Putamen (tissue), 1 donor: ENCODE measurements at regions not wholly inside any gene's neighbourhood (a gene's known extent, or its start where the extent isn't known, plus 50 kb on each side); places are given as distances from the start of the nearest gene placed in this dataset.

Experiments
- DNase-seq: peaks from one replicate; pipeline ENCODE4 v3.0.0-alpha.2; 2016; ENCODE audit warnings: low spot score

GRCh38 chr13:107331359-107331758, 763.4 kb upstream of the ARGLU1 start:
- no peak for DNase-seq

- no peak for DNase-seq
Measured at GRCh38 chr13:107330484-107330883, 762.5 kb upstream of the ARGLU1 start.

- no peak for DNase-seq
Measured at GRCh38 chr13:107329991-107330390, 762.1 kb upstream of the ARGLU1 start.

GRCh38 chr13:107324416-107325204, 756.7 kb upstream of the ARGLU1 start:
- DNase-seq = no peak

- DNase-seq = no peak
Measured at GRCh38 chr13:107322228-107322627, 754.3 kb upstream of the ARGLU1 start.

GRCh38 chr13:107305178-107305577, 737.2 kb upstream of the ARGLU1 start:
- DNase-seq = no peak

- DNase-seq = no peak
Measured at GRCh38 chr13:107301724-107302374, 733.9 kb upstream of the ARGLU1 start.

- no peak for DNase-seq
Measured at GRCh38 chr13:107299717-107300116, 731.8 kb upstream of the ARGLU1 start.

- peak; percentile 23 for DNase-seq
Measured at GRCh38 chr13:107296804-107297203, 728.9 kb upstream of the ARGLU1 start.

GRCh38 chr13:107295416-107296140, 727.6 kb upstream of the ARGLU1 start:
- DNase-seq = peak; percentile 34

- no peak for DNase-seq
Measured at GRCh38 chr13:107293924-107294323, 726.0 kb upstream of the ARGLU1 start.

GRCh38 chr13:107291875-107292274, 723.9 kb upstream of the ARGLU1 start:
- no peak for DNase-seq

- DNase-seq = no peak
Measured at GRCh38 chr13:107289540-107289939, 721.6 kb upstream of the ARGLU1 start.

- DNase-seq = no peak
Measured at GRCh38 chr13:107284173-107284572, 716.2 kb upstream of the ARGLU1 start.

- no peak for DNase-seq
Measured at GRCh38 chr13:107277911-107278310, 710.0 kb upstream of the ARGLU1 start.

- DNase-seq = no peak
Measured at GRCh38 chr13:107276936-107277335, 709.0 kb upstream of the ARGLU1 start.

- DNase-seq = no peak
Measured at GRCh38 chr13:107275945-107276614, 708.1 kb upstream of the ARGLU1 start.

GRCh38 chr13:107275312-107275711, 707.4 kb upstream of the ARGLU1 start:
- DNase-seq = no peak

- DNase-seq = no peak
Measured at GRCh38 chr13:107271227-107271626, 703.3 kb upstream of the ARGLU1 start.

- no peak for DNase-seq
Measured at GRCh38 chr13:107266657-107267056, 698.7 kb upstream of the ARGLU1 start.

GRCh38 chr13:107258599-107259187, 690.8 kb upstream of the ARGLU1 start:
- no peak for DNase-seq

- DNase-seq = no peak
Measured at GRCh38 chr13:107254392-107254791, 686.5 kb upstream of the ARGLU1 start.
